ENCODE measurements at regions not wholly inside any gene's neighbourhood (a gene's known extent, or its start where the extent isn't known, plus 50 kb on each side); places are given as distances from the start of the nearest gene placed in this dataset.
"Not testable (repeated sequence)": the region's sequence is repeated elsewhere in the genome, so short reads cannot be mapped to it uniquely, and the experiment has no call there.

GRCh38 chr6:14516956-14517355 lies 399.4 kb downstream of the CD83 start:
- no peak for DNase-seq (ENCODE audit: low read depth in 1 of 2, low spot score in 1 of 2)

- no peak for DNase-seq (ENCODE audit: low read depth in 1 of 2, low spot score in 1 of 2)
These were observed 400.0 kb downstream of the CD83 start for GRCh38 chr6:14517516-14518105.

GRCh38 chr6:14518515-14519217 lies 401.1 kb downstream of the CD83 start:
- no peak for DNase-seq (ENCODE audit: low read depth in 1 of 2, low spot score in 1 of 2)

GRCh38 chr6:14520029-14520428 lies 402.5 kb downstream of the CD83 start:
- DNase-seq (ENCODE audit: low read depth in 1 of 2, low spot score in 1 of 2) = no peak

- DNase-seq (ENCODE audit: low read depth in 1 of 2, low spot score in 1 of 2) = no peak
These were observed 403.0 kb downstream of the CD83 start for GRCh38 chr6:14520536-14520935.

- DNase-seq (ENCODE audit: low read depth in 1 of 2, low spot score in 1 of 2) = no peak
These were observed 403.6 kb downstream of the CD83 start for GRCh38 chr6:14521141-14521540.

- not testable (repeated sequence) for DNase-seq (ENCODE audit: low read depth in 1 of 2, low spot score in 1 of 2)
These were observed 404.3 kb downstream of the CD83 start for GRCh38 chr6:14521861-14522260.

GRCh38 chr6:14524319-14524718 lies 406.7 kb downstream of the CD83 start:
- no peak for DNase-seq (ENCODE audit: low read depth in 1 of 2, low spot score in 1 of 2)

- no peak for DNase-seq (ENCODE audit: low read depth in 1 of 2, low spot score in 1 of 2)
These were observed 412.8 kb downstream of the CD83 start for GRCh38 chr6:14530385-14530784.

GRCh38 chr6:14533446-14533845 lies 415.9 kb downstream of the CD83 start:
- DNase-seq (ENCODE audit: low read depth in 1 of 2, low spot score in 1 of 2) = no peak

GRCh38 chr6:14537030-14537429 lies 419.5 kb downstream of the CD83 start:
- DNase-seq (ENCODE audit: low read depth in 1 of 2, low spot score in 1 of 2) = no peak

GRCh38 chr6:14540276-14540675 lies 422.7 kb downstream of the CD83 start:
- DNase-seq (ENCODE audit: low read depth in 1 of 2, low spot score in 1 of 2) = no peak

GRCh38 chr6:14540810-14541540 lies 423.4 kb downstream of the CD83 start:
- DNase-seq (ENCODE audit: low read depth in 1 of 2, low spot score in 1 of 2) = no peak

- peak in 1 of 2 donors; percentile 41 for DNase-seq (ENCODE audit: low read depth in 1 of 2, low spot score in 1 of 2)
These were observed 425.2 kb downstream of the CD83 start for GRCh38 chr6:14542670-14543366.

GRCh38 chr6:14543971-14544585 lies 426.5 kb downstream of the CD83 start:
- DNase-seq (ENCODE audit: low read depth in 1 of 2, low spot score in 1 of 2) = no peak

GRCh38 chr6:14544666-14545065 lies 427.1 kb downstream of the CD83 start:
- DNase-seq (ENCODE audit: low read depth in 1 of 2, low spot score in 1 of 2) = no peak

GRCh38 chr6:14545496-14545895 lies 427.9 kb downstream of the CD83 start:
- no peak for DNase-seq (ENCODE audit: low read depth in 1 of 2, low spot score in 1 of 2)

GRCh38 chr6:14546036-14546435 lies 428.5 kb downstream of the CD83 start:
- no peak for DNase-seq (ENCODE audit: low read depth in 1 of 2, low spot score in 1 of 2)

GRCh38 chr6:14547284-14547998 lies 429.9 kb downstream of the CD83 start:
- DNase-seq (ENCODE audit: low read depth in 1 of 2, low spot score in 1 of 2) = no peak

GRCh38 chr6:14549304-14549770 lies 431.8 kb downstream of the CD83 start:
- no peak for DNase-seq (ENCODE audit: low read depth in 1 of 2, low spot score in 1 of 2)

- DNase-seq (ENCODE audit: low read depth in 1 of 2, low spot score in 1 of 2) = no peak
These were observed 432.3 kb downstream of the CD83 start for GRCh38 chr6:14549871-14550270.

Measured in stimulated activated CD4-positive, alpha-beta T cell treated with anti-CD3 and anti-CD28 coated beads, Interleukin-15, amount 100 ng/mL, for 1 hour (primary cell).